Spleen (tissue), 11 donors: ENCODE measurements at regions not wholly inside any gene's neighbourhood (a gene's known extent, or its start where the extent isn't known, plus 50 kb on each side); places are given as distances from the start of the nearest gene placed in this dataset.

Experiments used
- DNase-seq: peaks from one replicate; pipeline ENCODE4 v3.0.0-alpha.2; 2020
- H3K27ac ChIP-seq, 8 donors: fragments of 200-600 bp; sonication (generic) in 7 of 8; 1 replicate in 4 of 8; 2 replicates in 4 of 8; pipeline versions ENCODE4 v1.5.0 to v1.8.0; 2016 to 2021; ENCODE audit warnings: inconsistent platforms in 4 of 8, mild to moderate bottlenecking in 4 of 8, moderate library complexity in 1 of 8
- H3K27me3 ChIP-seq, 7 donors: fragments of 200-600 bp; sonication (generic) in 6 of 7; replicated peaks in 1 of 7; 1 replicate in 4 of 7; 2 replicates in 3 of 7; pipeline versions ENCODE4 v1.5.0 to v1.8.0; 2016 to 2021; ENCODE audit warnings: inconsistent platforms in 3 of 7, mild to moderate bottlenecking in 1 of 7
- H3K36me3 ChIP-seq, 6 donors: fragments of 200-600 bp; sonication (generic) in 5 of 6; 1 replicate in 4 of 6; 2 replicates in 2 of 6; pipeline versions ENCODE4 v1.5.0 to v1.8.0; 2016 to 2021; ENCODE audit warnings: inconsistent platforms in 2 of 6
- H3K4me1 ChIP-seq, 6 donors: fragments of 200-600 bp; sonication (generic) in 5 of 6; 1 replicate in 3 of 6; 2 replicates in 3 of 6; pipeline versions ENCODE4 v1.5.0 to v1.8.0; 2016 to 2021; ENCODE audit warnings: inconsistent platforms in 3 of 6
- H3K4me3 ChIP-seq, 8 donors: fragments of 200-600 bp; sonication (generic) in 7 of 8; 1 replicate in 4 of 8; 2 replicates in 4 of 8; pipeline versions ENCODE4 v1.5.0 to v1.8.0; 2016 to 2021; ENCODE audit warnings: inconsistent platforms in 4 of 8, mild to moderate bottlenecking in 4 of 8, moderate library complexity in 2 of 8
- H3K9me3 ChIP-seq, 8 donors: fragments of 200-600 bp; sonication (generic) in 7 of 8; 1 replicate in 4 of 8; 2 replicates in 4 of 8; pipeline versions ENCODE4 v1.5.0 to v1.8.0; 2016 to 2021; ENCODE audit warnings: inconsistent platforms in 4 of 8
- POLR2A ChIP-seq, 3 donors: fragments of 450-650 bp; IDR thresholded peaks; one replicate each; pipeline ENCODE4 v1.5.1; 2017; ENCODE audit warnings: antibody characterized with exemption in 3 of 3, mild to moderate bottlenecking in 1 of 3
- POLR2AphosphoS5 ChIP-seq, 3 donors: sonication (generic); formaldehyde crosslinking; IDR thresholded peaks; one replicate each; pipeline ENCODE4 v1.5.1; 2017; ENCODE audit warnings: antibody characterized with exemption in 3 of 3
- WGBS, 5 donors: extraction: QIAGEN DNeasy Blood & Tissue Kit in 3 of 5; methylation state at CpG; one replicate each; pipeline versions ENCODE4 v1.1.5 to v1.1.7; 2013 to 2018; 5-methylcytosine and 5-hydroxymethylcytosine counted together
- intact Hi-C: fragments of 100-400 bp; cut with DNase I; formaldehyde crosslinking; loops from one replicate; pipeline ENCODE4 v1.15.0; 2023; ENCODE audit warnings: low total_unique reads
- TF ChIP-seq, protein P1 (sequence below), 11 experiments: fragments of 200-600 bp in 7 of 11; fragments of 450-650 bp in 4 of 11; sonication (generic) in 4 of 11; IDR thresholded peaks in 8 of 11; conservative IDR thresholded peaks in 3 of 11; 1 replicate in 7 of 11; 2 replicates in 4 of 11; pipeline versions ENCODE4 v1.4.0 to v1.8.0; 2016 to 2021; ENCODE audit warnings: antibody characterized with exemption in 11 of 11, inconsistent platforms in 4 of 11, mild to moderate bottlenecking in 1 of 11
- donor health status: healthy with polysubstance abuse.
- donor health status: DM: no; HTN: no; CAD: no; lungs with moderate emphysema.
- donor health status: DM: no; HTN: no; CAD: no.
- donor health status: Bipolar disorder and iron deficiency.
- donor health status: healthy.
- donor health status: DM: no; HTN: no; CAD: no.
- donor health status: DM: yes; HTN: yes; CAD: no.

DNA sequence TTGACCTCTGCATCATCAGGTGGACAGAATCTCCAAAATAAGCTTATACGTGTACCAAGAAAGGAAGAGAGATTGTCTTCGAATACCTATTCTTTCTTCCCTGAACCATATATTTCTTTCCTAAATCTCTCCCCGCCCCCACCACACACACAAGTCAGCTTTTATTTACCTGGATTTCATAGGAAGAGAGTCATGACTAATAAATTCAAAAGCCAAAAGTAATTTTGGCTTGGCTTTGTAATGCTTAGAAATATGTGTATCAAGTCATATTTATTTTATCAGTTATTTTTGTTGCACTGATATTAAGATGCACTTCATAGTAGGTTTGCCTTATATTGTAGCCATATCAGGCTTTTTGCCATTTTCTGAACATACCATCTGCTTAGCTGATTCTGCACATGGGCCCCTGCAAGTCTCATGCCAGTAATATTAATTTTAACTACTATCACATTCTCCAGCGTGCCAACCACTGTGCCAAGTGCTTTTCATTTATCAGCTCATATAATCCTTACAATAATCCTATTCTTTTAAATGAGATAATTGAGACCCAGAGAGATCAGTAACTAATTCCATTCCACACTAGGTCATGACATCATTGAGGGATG is 1405.3 kb upstream of the NUDT12 start:
- no peak for DNase-seq
- H3K4me1 ChIP-seq, result no peaks in the 10 kb centered on the region
- TF ChIP-seq POLR2A (IDR thresholded peaks at IDR 0.05), result no peak
- no peak for TF ChIP-seq POLR2AphosphoS5 (IDR thresholded peaks at IDR 0.05)
- TF ChIP-seq, protein P1, sequence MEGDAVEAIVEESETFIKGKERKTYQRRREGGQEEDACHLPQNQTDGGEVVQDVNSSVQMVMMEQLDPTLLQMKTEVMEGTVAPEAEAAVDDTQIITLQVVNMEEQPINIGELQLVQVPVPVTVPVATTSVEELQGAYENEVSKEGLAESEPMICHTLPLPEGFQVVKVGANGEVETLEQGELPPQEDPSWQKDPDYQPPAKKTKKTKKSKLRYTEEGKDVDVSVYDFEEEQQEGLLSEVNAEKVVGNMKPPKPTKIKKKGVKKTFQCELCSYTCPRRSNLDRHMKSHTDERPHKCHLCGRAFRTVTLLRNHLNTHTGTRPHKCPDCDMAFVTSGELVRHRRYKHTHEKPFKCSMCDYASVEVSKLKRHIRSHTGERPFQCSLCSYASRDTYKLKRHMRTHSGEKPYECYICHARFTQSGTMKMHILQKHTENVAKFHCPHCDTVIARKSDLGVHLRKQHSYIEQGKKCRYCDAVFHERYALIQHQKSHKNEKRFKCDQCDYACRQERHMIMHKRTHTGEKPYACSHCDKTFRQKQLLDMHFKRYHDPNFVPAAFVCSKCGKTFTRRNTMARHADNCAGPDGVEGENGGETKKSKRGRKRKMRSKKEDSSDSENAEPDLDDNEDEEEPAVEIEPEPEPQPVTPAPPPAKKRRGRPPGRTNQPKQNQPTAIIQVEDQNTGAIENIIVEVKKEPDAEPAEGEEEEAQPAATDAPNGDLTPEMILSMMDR (IDR thresholded peaks at IDR 0.05 in 8 of 11, conservative IDR thresholded peaks at IDR 0.05 in 3 of 11), result no peak
- intact Hi-C loops, result no loop called here
- H3K9me3 ChIP-seq, result no peaks in the 10 kb centered on the region
- WGBS, 5 donors, result 78 to 90% (median 80%) methylated on average over 4 of the region's 4 CpGs
- H3K4me3 ChIP-seq, result no peak overlapping the region
- no peaks in the 10 kb centered on the region for H3K36me3 ChIP-seq
- H3K27ac ChIP-seq, result no peak overlapping the region
- H3K27me3 ChIP-seq, result no peaks in the 10 kb centered on the region

DNA sequence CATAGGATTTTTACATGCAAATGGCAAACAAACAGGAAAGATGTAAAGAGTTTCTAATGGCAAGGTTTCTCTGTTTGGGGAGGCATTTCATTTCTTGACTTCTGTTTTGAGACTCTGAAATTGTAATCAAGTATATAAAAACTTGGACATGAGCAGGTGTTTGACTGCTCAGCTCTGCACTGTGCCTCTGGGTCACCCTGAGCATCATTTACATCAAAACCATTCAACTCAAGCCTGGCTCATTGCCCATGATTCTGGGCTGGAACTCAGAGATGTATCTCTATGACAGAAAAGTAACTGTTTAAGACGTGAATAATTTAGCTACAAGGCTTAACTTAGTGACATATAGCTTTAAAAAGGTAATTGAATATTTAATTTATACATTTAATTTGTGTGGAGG is 1402.4 kb upstream of the NUDT12 start:
- no peak for TF ChIP-seq POLR2AphosphoS5 (IDR thresholded peaks at IDR 0.05)
- no peak for TF ChIP-seq POLR2A (IDR thresholded peaks at IDR 0.05)
- TF ChIP-seq, protein P1 (IDR thresholded peaks at IDR 0.05 in 8 of 11, conservative IDR thresholded peaks at IDR 0.05 in 3 of 11), result no peak
- Histone ChIP-seq H3K4me3 (no peak overlapping the region), H3K36me3 (no peaks in the 10 kb centered on the region), H3K27me3 (no peaks in the 10 kb centered on the region), H3K9me3 (peaks cover 0 to 11% (median 0%) of the 10 kb centered on the region in 8 donors), H3K27ac (no peak overlapping the region), H3K4me1 (no peaks in the 10 kb centered on the region)
- WGBS, 5 donors, result 34 to 76% (median 54%) methylated on average over 1 of the region's 1 CpG
- no peak for DNase-seq
- intact Hi-C loops, result no loop called here

DNA sequence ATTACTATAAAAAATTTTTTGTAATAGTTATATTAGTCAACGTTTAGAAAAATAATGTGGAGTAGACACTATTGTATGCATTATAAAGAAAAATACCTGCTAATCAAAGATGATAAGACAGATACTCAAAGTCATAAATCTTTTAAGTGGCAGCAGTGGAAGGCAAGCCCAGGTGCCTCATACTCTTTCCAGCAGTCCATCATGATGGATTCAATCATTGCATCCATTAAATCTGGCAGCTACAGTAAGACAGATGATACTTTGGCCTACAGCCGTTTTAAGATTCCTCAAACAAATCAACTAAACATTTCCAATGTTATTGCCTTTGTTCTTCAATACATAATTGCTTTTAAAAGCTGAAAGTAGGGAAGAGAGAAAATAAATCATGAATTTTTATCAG is 1392.9 kb upstream of the NUDT12 start:
- Histone ChIP-seq H3K9me3 (peaks cover 0 to 37% (median 9%) of the 10 kb centered on the region in 8 donors), H3K27me3 (no peaks in the 10 kb centered on the region), H3K4me3 (no peak overlapping the region), H3K36me3 (no peaks in the 10 kb centered on the region), H3K27ac (no peak overlapping the region), H3K4me1 (no peaks in the 10 kb centered on the region)
- WGBS, 5 donors, result 58 to 75% (median 71%) methylated on average over 2 of the region's 2 CpGs
- intact Hi-C loops, result no loop called here
- TF ChIP-seq POLR2A (IDR thresholded peaks at IDR 0.05), result no peak
- no peak for TF ChIP-seq POLR2AphosphoS5 (IDR thresholded peaks at IDR 0.05)
- TF ChIP-seq, protein P1 (IDR thresholded peaks at IDR 0.05 in 8 of 11, conservative IDR thresholded peaks at IDR 0.05 in 3 of 11), result no peak
- no peak for DNase-seq

DNA sequence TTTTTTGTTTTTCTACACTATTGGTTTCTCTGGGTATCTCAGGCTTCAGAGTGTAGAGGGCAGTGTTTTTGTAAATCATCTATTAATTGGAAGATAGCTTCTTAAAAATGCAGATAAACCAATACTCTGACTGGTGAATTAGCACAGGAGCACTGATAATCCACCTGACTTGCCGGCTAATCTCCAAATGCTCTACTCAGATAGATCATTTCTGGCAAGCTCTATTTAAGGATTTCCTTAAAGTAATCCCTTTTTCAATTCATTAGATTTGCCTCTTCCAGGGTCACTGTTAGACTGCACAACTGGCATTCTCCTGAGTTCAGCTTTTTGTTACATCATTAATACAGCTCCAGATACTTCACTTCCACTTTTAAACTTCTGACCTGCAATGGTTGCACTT is 1390.3 kb upstream of the NUDT12 start:
- intact Hi-C loops, result no loop called here
- H3K4me1 ChIP-seq, result no peaks in the 10 kb centered on the region
- TF ChIP-seq, protein P1 (IDR thresholded peaks at IDR 0.05 in 8 of 11, conservative IDR thresholded peaks at IDR 0.05 in 3 of 11), result no peak
- TF ChIP-seq POLR2AphosphoS5 (IDR thresholded peaks at IDR 0.05), result no peak
- no peak for TF ChIP-seq POLR2A (IDR thresholded peaks at IDR 0.05)
- H3K27ac ChIP-seq, result no peak overlapping the region
- no peaks in the 10 kb centered on the region for H3K27me3 ChIP-seq
- H3K9me3 ChIP-seq, result peaks cover 0 to 24% (median 2%) of the 10 kb centered on the region in 8 donors
- no peak for DNase-seq
- WGBS, 5 donors, result 71 to 91% (median 86%) methylated on average over 1 of the region's 1 CpG
- H3K4me3 ChIP-seq, result no peak overlapping the region
- H3K36me3 ChIP-seq, result no peaks in the 10 kb centered on the region
